Activated CD8-positive, alpha-beta T cell treated with anti-CD3 and anti-CD28 coated beads, Interleukin-2, amount 10 ng/mL, durations not matched to agents 7 days and 5 days (primary cell): ENCODE measurements at regions not wholly inside any gene's neighbourhood (a gene's known extent, or its start where the extent isn't known, plus 50 kb on each side); places are given as distances from the start of the nearest gene placed in this dataset.

Experiments used
- ATAC-seq: fragments of 150-1000 bp; cut with Tn5 transposase; one replicate; pipeline ENCODE4 v1.10.0; 2021; ENCODE audit warnings: moderate library complexity
- CTCF ChIA-PET: fragments of 350-600 bp; sonication (Branson Sonifier 250); formaldehyde crosslinking; loops from one replicate; lab custom pipeline; 2021; ENCODE audit warnings: antibody characterized with exemption; lab: Charles Lee
- POLR2A ChIA-PET: fragments of 350-600 bp; sonication (Branson Sonifier 250); formaldehyde crosslinking; loops from one replicate; lab custom pipeline; 2021; ENCODE audit warnings: antibody characterized with exemption; lab: Charles Lee
- DNase-seq: peaks from one replicate; pipeline ENCODE4 v3.0.0-alpha.2; 2020
- H3K27ac Mint-ChIP-seq: one replicate; pipeline ENCODE4 v1.8.0; 2021; ENCODE audit warnings: mild to moderate bottlenecking, mixed read lengths
- H3K27me3 Mint-ChIP-seq: one replicate; pipeline ENCODE4 v1.8.0; 2021; ENCODE audit warnings: low read depth, mixed read lengths
- H3K36me3 Mint-ChIP-seq: one replicate; pipeline ENCODE4 v1.8.0; 2021; ENCODE audit warnings: low read depth, mixed read lengths
- H3K4me1 Mint-ChIP-seq: one replicate; pipeline ENCODE4 v1.8.0; 2021; ENCODE audit warnings: low read depth, mixed read lengths
- H3K4me3 Mint-ChIP-seq: one replicate; pipeline ENCODE4 v1.8.0; 2021; ENCODE audit warnings: mild to moderate bottlenecking, mixed read lengths
- H3K9me3 Mint-ChIP-seq: one replicate; pipeline ENCODE4 v1.8.0; 2022; ENCODE audit warnings: mixed read lengths; ENCODE audit not compliant: insufficient read depth

GRCh38 chr18:23388357-23388756, 64.7 kb upstream of the RIOK3 start:
- Mint-ChIP-seq H3K4me3 (no peak overlapping the region), H3K4me1 (peaks cover 14% of the 10 kb centered on the region), H3K36me3 (peaks cover 12% of the 10 kb centered on the region), H3K9me3 (no peaks in the 10 kb centered on the region), H3K27me3 (no peaks in the 10 kb centered on the region), H3K27ac (no peak overlapping the region)
- DNase-seq (no peak), ATAC-seq (no peak)
- ChIA-PET POLR2A (no interaction called here), CTCF (interaction anchor here (1.3 to 2.5 kb wide), 2 partner anchors 23 to 257 kb away, joined by 3 to 9 read pairs; no protein-coding TSS in a partner anchor)

GRCh38 chr18:23391156-23391555, 61.9 kb upstream of the RIOK3 start:
- CTCF ChIA-PET = no interaction called here
- peaks cover 10% of the 10 kb centered on the region for H3K36me3 Mint-ChIP-seq
- no peak overlapping the region for H3K4me3 Mint-ChIP-seq
- ATAC-seq (no peak), DNase-seq (no peak)
- H3K27me3 Mint-ChIP-seq = no peaks in the 10 kb centered on the region
- H3K9me3 Mint-ChIP-seq = no peaks in the 10 kb centered on the region
- POLR2A ChIA-PET = no interaction called here
- no peak overlapping the region for H3K27ac Mint-ChIP-seq
- H3K4me1 Mint-ChIP-seq = no peaks in the 10 kb centered on the region

- no peaks in the 10 kb centered on the region for H3K27me3 Mint-ChIP-seq
- CTCF ChIA-PET = interaction anchor here (0.9 to 4.5 kb wide), 7 partner anchors 14 to 467 kb away, joined by 3 to 33 read pairs (median 4); no protein-coding TSS in a partner anchor
- peaks cover 8% of the 10 kb centered on the region for H3K36me3 Mint-ChIP-seq
- H3K9me3 Mint-ChIP-seq = no peaks in the 10 kb centered on the region
- ATAC-seq = peak; percentile 60
- H3K4me3 Mint-ChIP-seq = no peak overlapping the region
- peak overlapping the region; percentile 11 for H3K27ac Mint-ChIP-seq
- DNase-seq = peak; percentile 24
- H3K4me1 Mint-ChIP-seq = peaks cover 15% of the 10 kb centered on the region
- POLR2A ChIA-PET = no interaction called here
Observed at GRCh38 chr18:23397907-23398306, 55.2 kb upstream of the RIOK3 start.

GRCh38 chr18:23398401-23398800, 54.7 kb upstream of the RIOK3 start:
- CTCF ChIA-PET = interaction anchor here (0.9 to 4.5 kb wide), 7 partner anchors 13 to 468 kb away, joined by 3 to 33 read pairs (median 3); no protein-coding TSS in a partner anchor

GRCh38 chr18:23399067-23399466, 54.0 kb upstream of the RIOK3 start:
- no peaks in the 10 kb centered on the region for H3K9me3 Mint-ChIP-seq
- ATAC-seq = no peak
- peaks cover 15% of the 10 kb centered on the region for H3K4me1 Mint-ChIP-seq
- no peak for DNase-seq
- no peaks in the 10 kb centered on the region for H3K27me3 Mint-ChIP-seq
- H3K36me3 Mint-ChIP-seq = peaks cover 5% of the 10 kb centered on the region
- no peak overlapping the region for H3K27ac Mint-ChIP-seq
- CTCF ChIA-PET = interaction anchor here (0.9 to 4.5 kb wide), 4 partner anchors 13 to 45 kb away, joined by 3 to 33 read pairs (median 3); no protein-coding TSS in a partner anchor
- POLR2A ChIA-PET = interaction anchor here (0.6 to 0.9 kb wide), 2 partner anchors 29 to 90 kb away, joined by 3 read pairs; no protein-coding TSS in a partner anchor
- H3K4me3 Mint-ChIP-seq = no peak overlapping the region

More at GRCh38 chr18:23398401-23398800, 54.7 kb upstream of the RIOK3 start:
- no peak for ATAC-seq
- POLR2A ChIA-PET = interaction anchor here (0.9 kb wide), 1 partner anchor 28 kb away, joined by 3 read pairs; no protein-coding TSS in a partner anchor
- no peak for DNase-seq
- peaks cover 5% of the 10 kb centered on the region for H3K36me3 Mint-ChIP-seq
- H3K4me1 Mint-ChIP-seq = peaks cover 15% of the 10 kb centered on the region
- H3K27ac Mint-ChIP-seq = peak overlapping the region; percentile 11
- H3K27me3 Mint-ChIP-seq = no peaks in the 10 kb centered on the region
- no peaks in the 10 kb centered on the region for H3K9me3 Mint-ChIP-seq
- no peak overlapping the region for H3K4me3 Mint-ChIP-seq

GRCh38 chr18:23400918-23401317, 52.2 kb upstream of the RIOK3 start:
- no peak for ATAC-seq

GRCh38 chr18:23401400-23402347, 51.4 kb upstream of the RIOK3 start:
- POLR2A ChIA-PET = no interaction called here
- Mint-ChIP-seq H3K4me1 (peaks cover 15% of the 10 kb centered on the region), H3K27me3 (no peaks in the 10 kb centered on the region), H3K4me3 (no peak overlapping the region), H3K36me3 (no peaks in the 10 kb centered on the region), H3K27ac (no peak overlapping the region), H3K9me3 (no peaks in the 10 kb centered on the region)
- CTCF ChIA-PET = interaction anchor here (1.5 kb wide), 1 partner anchor 10 kb away, joined by 6 read pairs; no protein-coding TSS in a partner anchor
- DNase-seq = no peak
- no peak for ATAC-seq

More at GRCh38 chr18:23400918-23401317, 52.2 kb upstream of the RIOK3 start:
- H3K4me1 Mint-ChIP-seq = peaks cover 15% of the 10 kb centered on the region
- ChIA-PET POLR2A (no interaction called here), CTCF (interaction anchor here (1.5 kb wide), 1 partner anchor 11 kb away, joined by 6 read pairs; no protein-coding TSS in a partner anchor)
- no peaks in the 10 kb centered on the region for H3K36me3 Mint-ChIP-seq
- no peaks in the 10 kb centered on the region for H3K27me3 Mint-ChIP-seq
- H3K4me3 Mint-ChIP-seq = no peak overlapping the region
- no peak for DNase-seq
- no peak overlapping the region for H3K27ac Mint-ChIP-seq
- no peaks in the 10 kb centered on the region for H3K9me3 Mint-ChIP-seq
